ENCODE measurements at regions not wholly inside any gene's neighbourhood (a gene's known extent, or its start where the extent isn't known, plus 50 kb on each side); places are given as distances from the start of the nearest gene placed in this dataset.
"Not testable (repeated sequence)": the region's sequence is repeated elsewhere in the genome, so short reads cannot be mapped to it uniquely, and the experiment has no call there.

DNA sequence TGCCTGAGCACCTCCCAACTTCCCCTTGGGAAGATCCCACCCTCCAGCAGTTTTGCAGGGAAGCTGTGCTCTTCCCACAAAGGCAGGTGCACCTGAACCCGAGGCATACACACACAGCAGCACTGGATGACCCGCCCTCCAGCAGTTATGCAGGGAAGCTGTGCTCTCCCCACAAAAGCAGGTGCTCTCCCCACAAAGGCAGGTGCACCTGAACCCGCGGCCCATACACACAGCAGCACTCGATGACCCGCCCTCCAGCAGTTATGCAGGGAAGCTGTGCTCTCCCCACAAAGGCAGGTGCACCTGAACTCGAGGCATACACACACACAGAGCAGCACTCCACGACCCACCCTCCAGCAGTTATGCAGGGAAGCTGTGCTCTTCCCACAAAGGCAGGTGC lies 80.2 kb upstream of the LPCAT1 start:
- DNase-seq (ENCODE audit: extremely low spot score, unreplicated experiment); H3K4me3 Mint-ChIP-seq (ENCODE audit: unreplicated experiment); H3K9me3 Mint-ChIP-seq (ENCODE audit: unreplicated experiment); H3K4me1 Mint-ChIP-seq (ENCODE audit: unreplicated experiment); H3K27ac Mint-ChIP-seq (ENCODE audit: unreplicated experiment); H3K36me3 Mint-ChIP-seq (ENCODE audit: unreplicated experiment): not testable (repeated sequence)
- peaks cover 45% of the 10 kb centered on the region for H3K27me3 Mint-ChIP-seq (ENCODE audit: unreplicated experiment)

DNA sequence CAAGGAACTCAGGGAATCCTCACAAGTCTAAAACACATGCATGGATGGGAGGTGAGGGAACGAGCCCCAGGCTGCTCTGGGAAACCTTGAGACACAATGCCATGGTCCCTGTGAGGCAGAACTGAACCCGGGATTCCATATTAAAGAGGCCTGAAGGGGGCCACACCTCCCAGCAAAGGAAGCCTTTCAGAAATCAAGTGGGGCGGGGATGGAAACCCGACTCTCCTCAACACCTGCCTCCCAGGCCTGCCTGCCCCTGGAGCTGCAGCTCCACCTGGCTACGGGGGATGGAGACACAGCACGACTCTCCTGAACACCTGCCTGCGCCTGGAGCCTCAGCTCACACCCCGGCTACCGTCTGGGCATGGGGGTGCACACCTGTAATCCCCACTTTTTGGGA lies 77.8 kb upstream of the LPCAT1 start:
- not testable (repeated sequence) for H3K9me3 Mint-ChIP-seq (ENCODE audit: unreplicated experiment); DNase-seq (ENCODE audit: extremely low spot score, unreplicated experiment); H3K27ac Mint-ChIP-seq (ENCODE audit: unreplicated experiment); H3K4me1 Mint-ChIP-seq (ENCODE audit: unreplicated experiment); H3K4me3 Mint-ChIP-seq (ENCODE audit: unreplicated experiment); H3K36me3 Mint-ChIP-seq (ENCODE audit: unreplicated experiment)
- H3K27me3 Mint-ChIP-seq (ENCODE audit: unreplicated experiment): peaks cover 57% of the 10 kb centered on the region

DNA sequence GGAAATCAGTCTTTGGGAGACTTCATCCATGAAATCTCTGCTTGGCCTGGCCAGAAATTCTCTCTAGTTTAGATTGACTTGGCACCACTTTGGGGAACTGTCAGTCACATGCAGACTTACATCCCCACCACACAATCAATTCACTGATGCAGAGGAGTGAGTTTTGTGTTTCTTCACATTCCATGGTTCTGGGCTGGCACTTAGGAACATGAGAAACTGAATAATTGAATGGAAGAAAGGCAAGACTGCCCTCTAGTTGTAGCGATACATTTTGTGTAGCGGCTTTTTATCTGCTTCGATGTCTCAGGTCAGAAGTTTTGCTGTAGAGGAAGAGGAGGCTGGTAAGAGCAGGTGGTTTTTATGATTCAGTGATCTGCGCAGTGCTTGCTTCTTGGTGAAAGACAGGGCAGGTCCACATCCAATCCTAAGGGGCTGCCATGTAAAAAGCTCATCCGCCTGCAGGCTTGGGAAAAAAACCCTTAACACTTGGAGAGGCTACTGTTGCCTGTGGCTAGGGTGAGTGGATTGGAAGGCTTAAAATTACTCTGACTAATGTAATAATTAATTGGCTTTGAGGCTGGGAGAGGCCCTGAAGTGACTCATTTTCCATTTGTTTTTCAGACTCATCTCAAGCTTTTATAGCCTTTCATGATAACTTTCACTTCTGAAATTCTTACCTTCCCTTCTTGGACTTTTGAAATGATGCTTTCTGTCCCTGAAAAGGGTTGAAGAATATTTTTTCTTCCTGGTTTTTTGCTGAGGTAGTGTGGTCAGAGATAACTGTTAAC lies 75.4 kb upstream of the LPCAT1 start:
- peaks cover 49% of the 10 kb centered on the region for H3K27me3 Mint-ChIP-seq (ENCODE audit: unreplicated experiment)
- H3K9me3 Mint-ChIP-seq (ENCODE audit: unreplicated experiment); H3K4me3 Mint-ChIP-seq (ENCODE audit: unreplicated experiment); DNase-seq (ENCODE audit: extremely low spot score, unreplicated experiment); H3K4me1 Mint-ChIP-seq (ENCODE audit: unreplicated experiment); H3K27ac Mint-ChIP-seq (ENCODE audit: unreplicated experiment); H3K36me3 Mint-ChIP-seq (ENCODE audit: unreplicated experiment): not testable (repeated sequence)
- TF ChIP-seq, protein P1, sequence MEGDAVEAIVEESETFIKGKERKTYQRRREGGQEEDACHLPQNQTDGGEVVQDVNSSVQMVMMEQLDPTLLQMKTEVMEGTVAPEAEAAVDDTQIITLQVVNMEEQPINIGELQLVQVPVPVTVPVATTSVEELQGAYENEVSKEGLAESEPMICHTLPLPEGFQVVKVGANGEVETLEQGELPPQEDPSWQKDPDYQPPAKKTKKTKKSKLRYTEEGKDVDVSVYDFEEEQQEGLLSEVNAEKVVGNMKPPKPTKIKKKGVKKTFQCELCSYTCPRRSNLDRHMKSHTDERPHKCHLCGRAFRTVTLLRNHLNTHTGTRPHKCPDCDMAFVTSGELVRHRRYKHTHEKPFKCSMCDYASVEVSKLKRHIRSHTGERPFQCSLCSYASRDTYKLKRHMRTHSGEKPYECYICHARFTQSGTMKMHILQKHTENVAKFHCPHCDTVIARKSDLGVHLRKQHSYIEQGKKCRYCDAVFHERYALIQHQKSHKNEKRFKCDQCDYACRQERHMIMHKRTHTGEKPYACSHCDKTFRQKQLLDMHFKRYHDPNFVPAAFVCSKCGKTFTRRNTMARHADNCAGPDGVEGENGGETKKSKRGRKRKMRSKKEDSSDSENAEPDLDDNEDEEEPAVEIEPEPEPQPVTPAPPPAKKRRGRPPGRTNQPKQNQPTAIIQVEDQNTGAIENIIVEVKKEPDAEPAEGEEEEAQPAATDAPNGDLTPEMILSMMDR (IDR thresholded peaks at IDR 0.05): peak; percentile 60

DNA sequence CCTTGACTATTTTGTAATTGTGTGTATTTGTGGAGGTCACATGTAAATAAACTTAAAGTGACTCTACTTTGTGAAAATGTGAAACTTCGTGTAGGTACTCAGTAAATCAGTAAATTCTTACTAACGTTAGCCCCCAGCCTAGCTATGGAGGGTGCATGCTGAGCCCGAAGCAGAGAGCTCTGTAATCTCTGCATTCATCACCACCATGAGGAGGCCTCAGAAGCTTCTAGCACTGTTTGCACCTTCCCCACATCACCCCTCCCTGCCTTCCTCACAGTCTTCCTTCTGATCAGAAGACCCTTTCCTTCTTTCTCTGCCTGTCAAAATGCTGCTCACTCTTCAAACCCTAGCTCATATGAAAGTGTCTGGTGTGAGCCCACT lies 73.3 kb upstream of the LPCAT1 start:
- H3K27me3 Mint-ChIP-seq (ENCODE audit: unreplicated experiment): peaks cover 40% of the 10 kb centered on the region
- H3K4me3 Mint-ChIP-seq (ENCODE audit: unreplicated experiment); H3K27ac Mint-ChIP-seq (ENCODE audit: unreplicated experiment): not testable (repeated sequence)

DNA sequence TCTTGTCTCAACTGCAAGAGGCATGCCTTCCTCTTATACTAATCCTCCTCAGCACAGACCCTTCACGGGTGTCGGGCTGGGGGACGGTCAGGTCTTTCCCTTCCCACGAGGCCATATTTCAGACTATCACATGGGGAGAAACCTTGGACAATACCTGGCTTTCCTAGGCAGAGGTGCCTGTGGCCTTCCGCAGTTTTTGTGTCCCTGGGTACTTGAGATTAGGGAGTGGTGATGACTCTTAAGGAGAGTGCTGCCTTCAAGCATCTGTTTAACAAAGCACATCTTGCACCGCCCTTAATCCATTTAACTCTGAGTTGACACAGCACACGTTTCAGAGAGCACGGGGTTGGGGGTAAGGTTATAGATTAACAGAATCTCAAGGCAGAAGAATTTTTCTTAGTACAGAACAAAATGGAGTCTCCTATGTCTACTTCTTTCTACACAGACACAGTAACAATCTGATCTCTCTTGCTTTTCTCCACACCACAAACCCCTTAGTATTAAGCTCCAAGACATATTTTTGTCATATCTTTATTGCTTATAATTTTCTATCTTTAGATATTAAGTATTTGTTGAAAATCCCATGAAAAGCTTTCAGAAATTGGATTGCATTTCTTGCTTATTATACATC lies 72.8 kb upstream of the LPCAT1 start:
- not testable (repeated sequence) for H3K4me3 Mint-ChIP-seq (ENCODE audit: unreplicated experiment); DNase-seq (ENCODE audit: extremely low spot score, unreplicated experiment); H3K4me1 Mint-ChIP-seq (ENCODE audit: unreplicated experiment); H3K27ac Mint-ChIP-seq (ENCODE audit: unreplicated experiment); H3K9me3 Mint-ChIP-seq (ENCODE audit: unreplicated experiment); H3K36me3 Mint-ChIP-seq (ENCODE audit: unreplicated experiment)
- peaks cover 39% of the 10 kb centered on the region for H3K27me3 Mint-ChIP-seq (ENCODE audit: unreplicated experiment)

More for the DNA sequence above, 73.3 kb upstream of the LPCAT1 start:
- H3K9me3 Mint-ChIP-seq (ENCODE audit: unreplicated experiment); DNase-seq (ENCODE audit: extremely low spot score, unreplicated experiment); H3K4me1 Mint-ChIP-seq (ENCODE audit: unreplicated experiment); H3K36me3 Mint-ChIP-seq (ENCODE audit: unreplicated experiment): not testable (repeated sequence)

DNA sequence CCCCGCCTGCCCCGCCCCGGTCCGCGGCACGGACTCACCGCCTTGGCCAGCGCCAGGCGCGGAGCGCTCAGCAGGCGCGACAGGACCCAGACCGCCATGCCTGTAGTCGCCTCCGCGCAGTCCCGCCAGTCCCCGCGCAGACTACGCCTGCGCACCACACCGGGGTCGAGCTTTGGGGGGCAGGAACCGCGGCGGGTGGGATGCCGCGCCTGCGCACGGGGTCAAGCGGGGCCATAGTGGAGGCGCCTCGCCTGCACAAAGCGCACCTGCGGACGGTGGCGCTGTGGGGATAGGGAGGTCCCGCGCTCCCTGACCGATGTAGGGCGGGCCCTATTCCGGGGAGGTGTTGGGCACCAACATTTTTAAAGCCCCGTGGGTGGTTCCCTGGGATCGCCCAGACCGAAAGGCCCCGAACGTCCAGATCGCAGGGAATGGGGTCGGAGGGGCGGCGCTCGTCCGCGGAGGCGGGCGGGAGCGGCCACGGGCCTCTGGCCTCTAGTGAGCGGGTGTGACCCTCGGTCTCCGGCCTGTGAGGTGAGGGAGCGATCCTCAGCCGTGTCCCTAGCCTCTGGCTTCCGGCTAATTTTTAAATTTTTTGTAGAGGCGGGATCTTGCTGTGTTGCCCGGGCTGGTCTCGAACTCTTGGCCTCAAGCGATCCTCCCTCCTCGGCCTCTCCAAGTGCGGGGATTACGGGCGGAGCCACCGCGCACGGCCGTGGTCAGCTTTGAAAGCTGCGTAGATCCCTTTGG lies 70.8 kb upstream of the LPCAT1 start:
- peak overlapping the region; percentile 64 for H3K4me3 Mint-ChIP-seq (ENCODE audit: unreplicated experiment)
- no peak overlapping the region for H3K27ac Mint-ChIP-seq (ENCODE audit: unreplicated experiment)
- H3K9me3 Mint-ChIP-seq (ENCODE audit: unreplicated experiment): no peaks in the 10 kb centered on the region
- TF ChIP-seq, protein P1 (IDR thresholded peaks at IDR 0.05): peak; percentile 39
- no peaks in the 10 kb centered on the region for H3K36me3 Mint-ChIP-seq (ENCODE audit: unreplicated experiment)
- peaks cover 3% of the 10 kb centered on the region for H3K4me1 Mint-ChIP-seq (ENCODE audit: unreplicated experiment)
- peaks cover 25% of the 10 kb centered on the region for H3K27me3 Mint-ChIP-seq (ENCODE audit: unreplicated experiment)
- no peak for DNase-seq (ENCODE audit: extremely low spot score, unreplicated experiment)
